ENCODE measurements at regions not wholly inside any gene's neighbourhood (a gene's known extent, or its start where the extent isn't known, plus 50 kb on each side); places are given as distances from the start of the nearest gene placed in this dataset.

GRCh38 chr10:3568983-3569382 lies 216.0 kb downstream of the KLF6 start:
- 68 to 83% (median 76%) methylated on average over 3 of the region's 3 CpGs for WGBS, 4 donors
- peaks cover 0 to 26% (median 12%) of the 10 kb centered on the region in 12 donors for H3K4me1 ChIP-seq
- H3K27me3 ChIP-seq: no peaks in the 10 kb centered on the region
- H3K36me3 ChIP-seq: no peaks in the 10 kb centered on the region
- no peak overlapping the region for H3K4me3 ChIP-seq
- TF ChIP-seq POLR2A (IDR thresholded peaks at IDR 0.05): no peak
- TF ChIP-seq, protein P1, sequence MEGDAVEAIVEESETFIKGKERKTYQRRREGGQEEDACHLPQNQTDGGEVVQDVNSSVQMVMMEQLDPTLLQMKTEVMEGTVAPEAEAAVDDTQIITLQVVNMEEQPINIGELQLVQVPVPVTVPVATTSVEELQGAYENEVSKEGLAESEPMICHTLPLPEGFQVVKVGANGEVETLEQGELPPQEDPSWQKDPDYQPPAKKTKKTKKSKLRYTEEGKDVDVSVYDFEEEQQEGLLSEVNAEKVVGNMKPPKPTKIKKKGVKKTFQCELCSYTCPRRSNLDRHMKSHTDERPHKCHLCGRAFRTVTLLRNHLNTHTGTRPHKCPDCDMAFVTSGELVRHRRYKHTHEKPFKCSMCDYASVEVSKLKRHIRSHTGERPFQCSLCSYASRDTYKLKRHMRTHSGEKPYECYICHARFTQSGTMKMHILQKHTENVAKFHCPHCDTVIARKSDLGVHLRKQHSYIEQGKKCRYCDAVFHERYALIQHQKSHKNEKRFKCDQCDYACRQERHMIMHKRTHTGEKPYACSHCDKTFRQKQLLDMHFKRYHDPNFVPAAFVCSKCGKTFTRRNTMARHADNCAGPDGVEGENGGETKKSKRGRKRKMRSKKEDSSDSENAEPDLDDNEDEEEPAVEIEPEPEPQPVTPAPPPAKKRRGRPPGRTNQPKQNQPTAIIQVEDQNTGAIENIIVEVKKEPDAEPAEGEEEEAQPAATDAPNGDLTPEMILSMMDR (IDR thresholded peaks at IDR 0.05): no peak
- no peak overlapping the region for H3K27ac ChIP-seq
- ATAC-seq (no peak), DNase-seq (no peak)
- peaks cover 0 to 13% (median 7%) of the 10 kb centered on the region in 12 donors for H3K9me3 ChIP-seq
- intact Hi-C loops (cut with DNase I): no loop called here

GRCh38 chr10:3568392-3568791 lies 216.6 kb downstream of the KLF6 start:
- H3K27me3 ChIP-seq: no peaks in the 10 kb centered on the region
- no peak for DNase-seq
- TF ChIP-seq, protein P1 (IDR thresholded peaks at IDR 0.05): no peak
- TF ChIP-seq POLR2A (IDR thresholded peaks at IDR 0.05): no peak
- intact Hi-C loops (cut with DNase I): no loop called here
- H3K4me3 ChIP-seq: no peak overlapping the region
- peaks cover 0 to 13% (median 7%) of the 10 kb centered on the region in 12 donors for H3K9me3 ChIP-seq
- H3K27ac ChIP-seq: no peak overlapping the region
- H3K36me3 ChIP-seq: no peaks in the 10 kb centered on the region
- ATAC-seq: no peak
- WGBS, 4 donors: 66 to 80% (median 73%) methylated on average over 7 of the region's 7 CpGs
- peaks cover 0 to 23% (median 12%) of the 10 kb centered on the region in 12 donors for H3K4me1 ChIP-seq

DNA sequence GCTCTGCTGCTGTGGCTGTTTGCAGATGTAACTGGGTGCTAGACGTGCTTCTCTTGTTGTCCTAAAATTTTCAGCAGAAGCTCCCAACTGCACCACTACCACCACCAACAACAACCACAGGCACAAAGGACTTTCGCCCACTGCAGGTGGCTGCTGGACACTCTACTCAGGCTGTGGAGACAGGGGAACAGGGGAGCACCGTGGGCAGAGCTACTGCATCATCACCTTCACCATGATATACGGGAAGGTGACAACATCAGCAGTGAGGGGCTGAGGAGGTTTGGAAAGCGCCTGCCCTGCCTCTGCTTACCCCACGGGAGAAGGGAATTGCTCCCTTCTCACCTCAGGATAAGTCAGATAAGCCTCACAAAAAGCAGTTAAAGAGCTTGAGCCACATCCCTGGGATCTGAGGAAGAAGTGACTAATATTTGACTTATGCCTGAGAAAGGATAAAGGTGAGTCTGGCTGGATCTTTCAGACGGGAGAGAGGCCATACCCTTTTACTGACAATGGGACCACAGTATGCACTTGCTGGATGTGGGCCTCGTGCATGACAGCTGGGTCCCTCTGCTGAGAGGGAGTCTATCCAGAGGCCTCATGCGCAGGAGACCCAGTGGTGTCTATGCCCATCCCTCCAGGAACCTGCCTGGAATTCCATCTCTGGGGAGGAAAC lies 217.6 kb downstream of the KLF6 start:
- TF ChIP-seq POLR2A (IDR thresholded peaks at IDR 0.05): no peak
- H3K4me3 ChIP-seq: no peak overlapping the region
- DNase-seq: no peak
- H3K9me3 ChIP-seq: peaks cover 0 to 13% (median 7%) of the 10 kb centered on the region in 12 donors
- peaks cover 0 to 20% (median 12%) of the 10 kb centered on the region in 12 donors for H3K4me1 ChIP-seq
- 86 to 91% (median 88%) methylated on average over 9 of the region's 9 CpGs for WGBS, 4 donors
- intact Hi-C loops (cut with DNase I): no loop called here
- no peaks in the 10 kb centered on the region for H3K27me3 ChIP-seq
- no peak for ATAC-seq
- H3K27ac ChIP-seq: no peak overlapping the region
- no peaks in the 10 kb centered on the region for H3K36me3 ChIP-seq

- H3K4me3 ChIP-seq: no peak overlapping the region
- DNase-seq (no peak), ATAC-seq (no peak)
- intact Hi-C loops (cut with DNase I): no loop called here
- no peak overlapping the region for H3K27ac ChIP-seq
- WGBS, 4 donors: 94 to 100% (median 96%) methylated on average over 1 of the region's 1 CpG
- H3K4me1 ChIP-seq: peaks cover 0 to 15% (median 11%) of the 10 kb centered on the region in 12 donors
- no peaks in the 10 kb centered on the region for H3K36me3 ChIP-seq
- no peaks in the 10 kb centered on the region for H3K27me3 ChIP-seq
- H3K9me3 ChIP-seq: peaks cover 0 to 13% (median 7%) of the 10 kb centered on the region in 12 donors
- TF ChIP-seq POLR2A (IDR thresholded peaks at IDR 0.05): no peak
- TF ChIP-seq, protein P1 (IDR thresholded peaks at IDR 0.05): no peak
Observed at GRCh38 chr10:3566627-3567026, 218.4 kb downstream of the KLF6 start.

All from heart left ventricle (tissue), 16 donors.